Heart right ventricle (tissue), 16 donors: ENCODE measurements at regions not wholly inside any gene's neighbourhood (a gene's known extent, or its start where the extent isn't known, plus 50 kb on each side); places are given as distances from the start of the nearest gene placed in this dataset.
A peak's percentile ranks its signal among the peaks of the same experiment; 100 is the strongest.
"Not testable (repeated sequence)": the region's sequence is repeated elsewhere in the genome, so short reads cannot be mapped to it uniquely, and the experiment has no call there.

Source experiments
- ATAC-seq, 8 donors: fragments of 200-7000 bp; cut with Tn5 transposase; one replicate each; pipeline ENCODE4 v1.9.1; 2020; ENCODE audit warnings: mild to moderate bottlenecking in 8 of 8, moderate library complexity in 8 of 8, moderate number of reproducible peaks in 1 of 8
- DNase-seq, 2 donors: peaks; one replicate each; pipeline ENCODE4 v3.0.0-alpha.2; 2020
- H3K27ac ChIP-seq, 10 donors: fragments of 200-600 bp; sonication (generic) in 2 of 10; one replicate each; pipeline versions ENCODE4 v1.5.0 to v1.8.0; 2020 to 2022; ENCODE audit warnings: mild to moderate bottlenecking in 3 of 10
- H3K27me3 ChIP-seq, 7 donors: fragments of 200-600 bp; one replicate each; pipeline ENCODE4 v1.8.0; 2021 to 2022; ENCODE audit warnings: mild to moderate bottlenecking in 2 of 7
- H3K36me3 ChIP-seq, 9 donors: fragments of 200-600 bp; sonication (generic) in 1 of 9; one replicate each; pipeline versions ENCODE4 v1.5.0 to v1.8.0; 2020 to 2022; ENCODE audit warnings: mild to moderate bottlenecking in 2 of 9
- H3K4me1 ChIP-seq, 9 donors: fragments of 200-600 bp; sonication (generic) in 1 of 9; one replicate each; pipeline versions ENCODE4 v1.5.0 to v1.8.0; 2020 to 2022; ENCODE audit warnings: mild to moderate bottlenecking in 4 of 9
- H3K4me3 ChIP-seq, 10 donors: fragments of 200-600 bp; sonication (generic) in 2 of 10; one replicate each; pipeline versions ENCODE4 v1.5.0 to v1.8.0; 2020 to 2022; ENCODE audit warnings: mild to moderate bottlenecking in 7 of 10, moderate library complexity in 2 of 10
- H3K9me3 ChIP-seq, 11 donors: fragments of 200-600 bp in 10 of 11; sonication (generic) in 2 of 11; one replicate each; pipeline versions ENCODE4 v1.5.0 to v1.8.0; 2013 to 2022; ENCODE audit warnings: mild to moderate bottlenecking in 2 of 11, control low read depth in 1 of 11, moderate library complexity in 1 of 11
- CTCF ChIP-seq, 9 donors: fragments of 200-600 bp; sonication (generic) in 2 of 9; IDR thresholded peaks; one replicate each; pipeline versions ENCODE4 v1.5.0 to v1.8.0; 2021 to 2022; ENCODE audit warnings: antibody characterized with exemption in 9 of 9, mild to moderate bottlenecking in 5 of 9, moderate library complexity in 1 of 9
- WGBS, 2 donors: extraction: QIAGEN DNeasy Blood & Tissue Kit; methylation state at CpG; one replicate each; pipeline ENCODE4 v1.1.7; 2013; ENCODE audit warnings: inconsistent platforms in 1 of 2; 5-methylcytosine and 5-hydroxymethylcytosine counted together
- intact Hi-C, 10 donors: fragments of 100-400 bp; cut with DNase I; formaldehyde crosslinking; loops; one replicate each; pipeline versions ENCODE4 v1.11.1 to v1.14.2; 2022
- donor health status: Arrhythmogenic right ventricular cardiomyopathy.
- donor health status: ischemic (EF 13 %, LVEDD 7.1; RV severe dilation, severe dysfunction).
- donor health status: healthy with polysubstance abuse.
- donor health status: DM: no; HTN: yes; CAD: no.
- donor health status: DM: no; HTN: no; CAD: no.
- donor health status: ischemic (EF 25% LVEDD 6.9; RV normal size, moderate dysfunction).
- donor health status: ischemic (EF 25% LVEDD 5.7; RV mildly dilated, moderate dysfunction).
- donor health status: healthy.
- donor health status: DM: yes; HTN: yes; CAD: no.
- donor health status: Ischemic cardiomyopathy.
- donor health status: ischemic (EF 35%, LVEDD 5.7; RV mildly dilated, moderate dysfunction).
- donor health status: nonischemic (EF 11% LVEDD 7.7; RV severe dilation, severe dysfunction).
- donor health status: DM: yes; HTN: yes; CAD: no.
- donor health status: PGD.
- donor health status: ischemic (EF 29% LVEDD 5.4; RV normal size, mild dysfunction).
- donor health status: nonischemic (EF 23%, LVEDD 6.1; RV moderate dilation, normal function).

- 76 to 87% methylated on average over 4 of the region's 4 CpGs for WGBS, 2 donors
- H3K36me3 ChIP-seq, result no peaks in the 10 kb centered on the region
- H3K9me3 ChIP-seq, result no peaks in the 10 kb centered on the region
- no peaks in the 10 kb centered on the region for H3K27me3 ChIP-seq
- no peak for DNase-seq
- TF ChIP-seq CTCF (IDR thresholded peaks at IDR 0.05), result no peak
- no peak overlapping the region for H3K27ac ChIP-seq
- no peaks in the 10 kb centered on the region for H3K4me1 ChIP-seq
- no peak overlapping the region for H3K4me3 ChIP-seq
- intact Hi-C loops, result loop anchor here in 1 of 10 donors (5.0 kb wide), 1 partner anchor 181 kb away; no protein-coding TSS in a partner anchor
- ATAC-seq, result no peak
Measured at GRCh38 chr9:3648722-3649246, 123.0 kb upstream of the RFX3 start.

- Histone ChIP-seq H3K4me3 (no peak overlapping the region), H3K36me3 (no peaks in the 10 kb centered on the region), H3K27ac (no peak overlapping the region), H3K4me1 (no peaks in the 10 kb centered on the region), H3K27me3 (no peaks in the 10 kb centered on the region), H3K9me3 (no peaks in the 10 kb centered on the region)
- intact Hi-C loops, result loop anchor here in 1 of 10 donors (5.0 kb wide), 1 partner anchor 181 kb away; no protein-coding TSS in a partner anchor
- TF ChIP-seq CTCF (IDR thresholded peaks at IDR 0.05), result no peak
- ATAC-seq (no peak), DNase-seq (no peak)
- WGBS, 2 donors, result 91 to 94% methylated on average over 6 of the region's 6 CpGs
Measured at GRCh38 chr9:3648266-3648665, 122.5 kb upstream of the RFX3 start.

GRCh38 chr9:3647652-3648051 lies 121.9 kb upstream of the RFX3 start:
- TF ChIP-seq CTCF (IDR thresholded peaks at IDR 0.05), result peak in 2 of 9 donors; percentile 21 to 28
- no peaks in the 10 kb centered on the region for H3K4me1 ChIP-seq
- 54 to 73% methylated on average over 1 of the region's 1 CpG for WGBS, 2 donors
- ATAC-seq (no peak), DNase-seq (no peak)
- no peaks in the 10 kb centered on the region for H3K27me3 ChIP-seq
- H3K36me3 ChIP-seq, result no peaks in the 10 kb centered on the region
- no peak overlapping the region for H3K4me3 ChIP-seq
- no peak overlapping the region for H3K27ac ChIP-seq
- intact Hi-C loops, result loop anchor here in 1 of 10 donors (5.0 kb wide), 1 partner anchor 180 kb away; no protein-coding TSS in a partner anchor
- H3K9me3 ChIP-seq, result no peaks in the 10 kb centered on the region

GRCh38 chr9:3646226-3646625 lies 120.4 kb upstream of the RFX3 start:
- H3K27ac ChIP-seq, result no peak overlapping the region
- no peak for TF ChIP-seq CTCF (IDR thresholded peaks at IDR 0.05)
- H3K9me3 ChIP-seq, result no peaks in the 10 kb centered on the region
- 88 to 93% methylated on average over 1 of the region's 1 CpG for WGBS, 2 donors
- H3K4me1 ChIP-seq, result no peaks in the 10 kb centered on the region
- no peaks in the 10 kb centered on the region for H3K27me3 ChIP-seq
- intact Hi-C loops, result loop anchor here in 1 of 10 donors (5.0 kb wide), 1 partner anchor 179 kb away; no protein-coding TSS in a partner anchor
- no peak for DNase-seq
- no peak overlapping the region for H3K4me3 ChIP-seq
- H3K36me3 ChIP-seq, result no peaks in the 10 kb centered on the region
- peak in 1 of 8 donors; percentile 42 for ATAC-seq

- intact Hi-C loops, ATAC-seq, DNase-seq, H3K36me3 ChIP-seq, H3K27ac ChIP-seq, H3K4me3 ChIP-seq, H3K27me3 ChIP-seq, H3K4me1 ChIP-seq: not testable (repeated sequence)
- peaks cover 0 to 15% (median 0%) of the 10 kb centered on the region in 11 donors for H3K9me3 ChIP-seq
- WGBS, 2 donors, result 97% methylated on average over 6 of the region's 6 CpGs
Measured at GRCh38 chr9:3642075-3642474, 116.3 kb upstream of the RFX3 start.
